ENCODE measurements at regions not wholly inside any gene's neighbourhood (a gene's known extent, or its start where the extent isn't known, plus 50 kb on each side); places are given as distances from the start of the nearest gene placed in this dataset.

DNA sequence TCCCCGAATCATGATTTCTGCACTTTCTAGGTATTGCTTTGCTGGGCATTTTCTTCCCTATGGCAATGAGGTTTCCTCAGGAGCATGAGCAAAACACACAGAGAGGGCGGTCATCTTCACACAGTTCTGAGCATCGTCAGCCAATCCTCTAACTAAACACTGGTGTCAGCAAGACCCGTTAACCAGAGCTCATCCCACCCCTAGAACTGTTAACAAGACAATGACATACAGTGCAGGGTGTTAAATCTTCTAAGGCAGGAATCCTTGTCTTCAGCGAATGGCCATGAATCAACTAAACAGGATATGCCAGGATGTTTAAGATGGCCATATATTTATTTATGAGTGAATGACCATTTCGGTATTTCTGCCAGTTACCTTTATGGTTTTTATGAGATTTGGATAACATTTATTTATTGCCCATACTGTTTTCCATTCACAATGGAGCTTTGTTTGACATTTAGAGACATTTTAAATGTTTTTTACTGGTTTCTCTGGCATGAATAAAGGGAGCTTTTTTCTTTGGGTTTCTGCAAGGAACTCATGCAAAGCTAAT is 411.5 kb upstream of the PROK2 start:
- TF ChIP-seq, protein P1, sequence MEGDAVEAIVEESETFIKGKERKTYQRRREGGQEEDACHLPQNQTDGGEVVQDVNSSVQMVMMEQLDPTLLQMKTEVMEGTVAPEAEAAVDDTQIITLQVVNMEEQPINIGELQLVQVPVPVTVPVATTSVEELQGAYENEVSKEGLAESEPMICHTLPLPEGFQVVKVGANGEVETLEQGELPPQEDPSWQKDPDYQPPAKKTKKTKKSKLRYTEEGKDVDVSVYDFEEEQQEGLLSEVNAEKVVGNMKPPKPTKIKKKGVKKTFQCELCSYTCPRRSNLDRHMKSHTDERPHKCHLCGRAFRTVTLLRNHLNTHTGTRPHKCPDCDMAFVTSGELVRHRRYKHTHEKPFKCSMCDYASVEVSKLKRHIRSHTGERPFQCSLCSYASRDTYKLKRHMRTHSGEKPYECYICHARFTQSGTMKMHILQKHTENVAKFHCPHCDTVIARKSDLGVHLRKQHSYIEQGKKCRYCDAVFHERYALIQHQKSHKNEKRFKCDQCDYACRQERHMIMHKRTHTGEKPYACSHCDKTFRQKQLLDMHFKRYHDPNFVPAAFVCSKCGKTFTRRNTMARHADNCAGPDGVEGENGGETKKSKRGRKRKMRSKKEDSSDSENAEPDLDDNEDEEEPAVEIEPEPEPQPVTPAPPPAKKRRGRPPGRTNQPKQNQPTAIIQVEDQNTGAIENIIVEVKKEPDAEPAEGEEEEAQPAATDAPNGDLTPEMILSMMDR (IDR thresholded peaks at IDR 0.05), result no peak
- TF ChIP-seq POLR2A (IDR thresholded peaks at IDR 0.05), result no peak

Data from right lobe of liver (tissue), 4 donors.